WERI-Rb-1 (cell line): ENCODE measurements at regions not wholly inside any gene's neighbourhood (a gene's known extent, or its start where the extent isn't known, plus 50 kb on each side); places are given as distances from the start of the nearest gene placed in this dataset.

Experiments used
- DNase-seq: peaks from one replicate; pipeline ENCODE4 v3.0.0-alpha.2; 2020
- H3K27ac ChIP-seq: fragments of 250-450 bp; sonication (Bioruptor Pico); 2 replicates; pipeline ENCODE4 v1.5.1; 2020; ENCODE audit warnings: mild to moderate bottlenecking, moderate library complexity
- H3K27me3 ChIP-seq: fragments of 250-450 bp; sonication (Bioruptor Pico); 2 replicates; pipeline ENCODE4 v1.5.1; 2021; ENCODE audit warnings: mild to moderate bottlenecking, low read depth, moderate library complexity; ENCODE audit not compliant: insufficient read depth, severe bottlenecking
- H3K36me3 ChIP-seq: fragments of 250-450 bp; sonication (Bioruptor Pico); 2 replicates; pipeline ENCODE4 v1.5.1; 2020; ENCODE audit warnings: mild to moderate bottlenecking, moderate library complexity
- H3K4me3 ChIP-seq: 2 replicates; pipeline ENCODE4 v1.5.1; 2011; ENCODE audit warnings: low read depth, mild to moderate bottlenecking, control low read depth, low read length
- H3K9me3 ChIP-seq: fragments of 250-450 bp; sonication (Bioruptor Pico); 2 replicates; pipeline ENCODE4 v1.5.1; 2021; ENCODE audit warnings: mild to moderate bottlenecking, moderate library complexity; ENCODE audit not compliant: severe bottlenecking
- CTCF ChIP-seq: IDR thresholded peaks from 2 replicates; pipeline ENCODE4 v1.5.1; 2011; ENCODE audit warnings: low read depth, mild to moderate bottlenecking, control low read depth, inconsistent platforms, low read length

- TF ChIP-seq CTCF = no peak
- Histone ChIP-seq H3K27ac (no peak overlapping the region), H3K27me3 (no peaks in the 10 kb centered on the region), H3K36me3 (no peaks in the 10 kb centered on the region; the same call in 1 of the 2 replicates), H3K9me3 (no peaks in the 10 kb centered on the region), H3K4me3 (no peak overlapping the region)
- no peak for DNase-seq
These were observed 247.8 kb downstream of the ENGASE start for GRCh38 chr17:79322211-79323123.

- Histone ChIP-seq H3K4me3 (no peak overlapping the region), H3K36me3 (no peaks in the 10 kb centered on the region; the same call in 1 of the 2 replicates), H3K27ac (no peak overlapping the region), H3K9me3 (no peaks in the 10 kb centered on the region), H3K27me3 (no peaks in the 10 kb centered on the region)
- TF ChIP-seq CTCF = no peak
- no peak for DNase-seq
These were observed 245.7 kb downstream of the ENGASE start for GRCh38 chr17:79320331-79320730.

- no peak for TF ChIP-seq CTCF
- H3K27ac ChIP-seq = no peak overlapping the region
- no peak overlapping the region for H3K4me3 ChIP-seq
- H3K27me3 ChIP-seq = no peaks in the 10 kb centered on the region
- no peak for DNase-seq
- no peaks in the 10 kb centered on the region for H3K36me3 ChIP-seq
- H3K9me3 ChIP-seq = no peaks in the 10 kb centered on the region
These were observed 243.3 kb downstream of the ENGASE start for GRCh38 chr17:79317916-79318315.

- no peaks in the 10 kb centered on the region for H3K36me3 ChIP-seq
- no peak for DNase-seq
- H3K27me3 ChIP-seq = no peaks in the 10 kb centered on the region
- TF ChIP-seq CTCF = no peak
- H3K27ac ChIP-seq = no peak overlapping the region
- no peak overlapping the region for H3K4me3 ChIP-seq
- H3K9me3 ChIP-seq = no peaks in the 10 kb centered on the region
These were observed 242.2 kb downstream of the ENGASE start for GRCh38 chr17:79316805-79317204.

- Histone ChIP-seq H3K9me3 (no peaks in the 10 kb centered on the region), H3K36me3 (no peaks in the 10 kb centered on the region), H3K27ac (no peak overlapping the region), H3K4me3 (no peak overlapping the region), H3K27me3 (no peaks in the 10 kb centered on the region)
- DNase-seq = no peak
- no peak for TF ChIP-seq CTCF
These were observed 240.9 kb downstream of the ENGASE start for GRCh38 chr17:79315358-79316105.
